ENCODE measurements at regions not wholly inside any gene's neighbourhood (a gene's known extent, or its start where the extent isn't known, plus 50 kb on each side); places are given as distances from the start of the nearest gene placed in this dataset.

DNA sequence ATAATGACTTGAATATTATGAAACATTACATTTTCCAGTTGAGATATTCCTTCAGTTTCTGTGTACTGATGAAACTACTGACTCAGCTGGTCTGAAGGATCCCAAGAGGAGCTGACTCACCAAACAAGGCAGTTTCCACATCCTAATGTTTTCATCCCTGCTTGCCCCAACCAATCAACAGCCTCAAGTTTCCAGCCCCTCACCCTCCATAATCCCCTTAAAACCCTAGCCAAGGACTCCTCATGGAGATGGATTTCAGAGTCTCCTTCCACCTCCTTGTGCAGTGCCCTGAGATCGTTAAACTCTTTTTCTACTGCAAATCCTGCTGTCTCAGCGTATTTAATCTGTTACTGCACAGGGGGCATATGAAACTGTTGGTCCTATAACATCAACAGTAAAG is 83.1 kb upstream of the HAO2 start:
- TF ChIP-seq, protein P1, sequence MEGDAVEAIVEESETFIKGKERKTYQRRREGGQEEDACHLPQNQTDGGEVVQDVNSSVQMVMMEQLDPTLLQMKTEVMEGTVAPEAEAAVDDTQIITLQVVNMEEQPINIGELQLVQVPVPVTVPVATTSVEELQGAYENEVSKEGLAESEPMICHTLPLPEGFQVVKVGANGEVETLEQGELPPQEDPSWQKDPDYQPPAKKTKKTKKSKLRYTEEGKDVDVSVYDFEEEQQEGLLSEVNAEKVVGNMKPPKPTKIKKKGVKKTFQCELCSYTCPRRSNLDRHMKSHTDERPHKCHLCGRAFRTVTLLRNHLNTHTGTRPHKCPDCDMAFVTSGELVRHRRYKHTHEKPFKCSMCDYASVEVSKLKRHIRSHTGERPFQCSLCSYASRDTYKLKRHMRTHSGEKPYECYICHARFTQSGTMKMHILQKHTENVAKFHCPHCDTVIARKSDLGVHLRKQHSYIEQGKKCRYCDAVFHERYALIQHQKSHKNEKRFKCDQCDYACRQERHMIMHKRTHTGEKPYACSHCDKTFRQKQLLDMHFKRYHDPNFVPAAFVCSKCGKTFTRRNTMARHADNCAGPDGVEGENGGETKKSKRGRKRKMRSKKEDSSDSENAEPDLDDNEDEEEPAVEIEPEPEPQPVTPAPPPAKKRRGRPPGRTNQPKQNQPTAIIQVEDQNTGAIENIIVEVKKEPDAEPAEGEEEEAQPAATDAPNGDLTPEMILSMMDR (conservative IDR thresholded peaks at IDR 0.05; ENCODE audit: low read depth in 2 of 2) = no peak
- TF ChIP-seq, protein P2, sequence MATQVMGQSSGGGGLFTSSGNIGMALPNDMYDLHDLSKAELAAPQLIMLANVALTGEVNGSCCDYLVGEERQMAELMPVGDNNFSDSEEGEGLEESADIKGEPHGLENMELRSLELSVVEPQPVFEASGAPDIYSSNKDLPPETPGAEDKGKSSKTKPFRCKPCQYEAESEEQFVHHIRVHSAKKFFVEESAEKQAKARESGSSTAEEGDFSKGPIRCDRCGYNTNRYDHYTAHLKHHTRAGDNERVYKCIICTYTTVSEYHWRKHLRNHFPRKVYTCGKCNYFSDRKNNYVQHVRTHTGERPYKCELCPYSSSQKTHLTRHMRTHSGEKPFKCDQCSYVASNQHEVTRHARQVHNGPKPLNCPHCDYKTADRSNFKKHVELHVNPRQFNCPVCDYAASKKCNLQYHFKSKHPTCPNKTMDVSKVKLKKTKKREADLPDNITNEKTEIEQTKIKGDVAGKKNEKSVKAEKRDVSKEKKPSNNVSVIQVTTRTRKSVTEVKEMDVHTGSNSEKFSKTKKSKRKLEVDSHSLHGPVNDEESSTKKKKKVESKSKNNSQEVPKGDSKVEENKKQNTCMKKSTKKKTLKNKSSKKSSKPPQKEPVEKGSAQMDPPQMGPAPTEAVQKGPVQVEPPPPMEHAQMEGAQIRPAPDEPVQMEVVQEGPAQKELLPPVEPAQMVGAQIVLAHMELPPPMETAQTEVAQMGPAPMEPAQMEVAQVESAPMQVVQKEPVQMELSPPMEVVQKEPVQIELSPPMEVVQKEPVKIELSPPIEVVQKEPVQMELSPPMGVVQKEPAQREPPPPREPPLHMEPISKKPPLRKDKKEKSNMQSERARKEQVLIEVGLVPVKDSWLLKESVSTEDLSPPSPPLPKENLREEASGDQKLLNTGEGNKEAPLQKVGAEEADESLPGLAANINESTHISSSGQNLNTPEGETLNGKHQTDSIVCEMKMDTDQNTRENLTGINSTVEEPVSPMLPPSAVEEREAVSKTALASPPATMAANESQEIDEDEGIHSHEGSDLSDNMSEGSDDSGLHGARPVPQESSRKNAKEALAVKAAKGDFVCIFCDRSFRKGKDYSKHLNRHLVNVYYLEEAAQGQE (IDR thresholded peaks at IDR 0.05; ENCODE audit: unreplicated experiment) = no peak
- no peak for TF ChIP-seq EZH2 (IDR thresholded peaks at IDR 0.05; ENCODE audit: low read depth, unreplicated experiment)

All from GM23338 (cell line).